Sigmoid colon (tissue), 4 donors: ENCODE measurements at regions not wholly inside any gene's neighbourhood (a gene's known extent, or its start where the extent isn't known, plus 50 kb on each side); places are given as distances from the start of the nearest gene placed in this dataset.

Experiments used
- EP300 ChIP-seq, 4 donors: sonication (generic); formaldehyde crosslinking; IDR thresholded peaks; one replicate each; pipeline ENCODE4 v1.6.1; 2017; ENCODE audit warnings: antibody characterized with exemption in 4 of 4
- POLR2A ChIP-seq, 2 donors: fragments of 450-650 bp; IDR thresholded peaks; one replicate each; pipeline ENCODE4 v1.6.1; 2016; ENCODE audit warnings: antibody characterized with exemption in 2 of 2, mild to moderate bottlenecking in 2 of 2, moderate library complexity in 2 of 2
- POLR2AphosphoS5 ChIP-seq, 4 donors: sonication (generic); formaldehyde crosslinking; IDR thresholded peaks; one replicate each; pipeline ENCODE4 v1.6.1; 2017; ENCODE audit warnings: antibody characterized with exemption in 4 of 4
- TF ChIP-seq, protein P1 (sequence below), 4 experiments: fragments of 450-650 bp in 3 of 4; fragments of 200-600 bp in 1 of 4; IDR thresholded peaks; one replicate each; pipeline ENCODE4 v1.5.1; 2016 to 2019; ENCODE audit warnings: antibody characterized with exemption in 4 of 4, mild to moderate bottlenecking in 3 of 4, moderate library complexity in 2 of 4

DNA sequence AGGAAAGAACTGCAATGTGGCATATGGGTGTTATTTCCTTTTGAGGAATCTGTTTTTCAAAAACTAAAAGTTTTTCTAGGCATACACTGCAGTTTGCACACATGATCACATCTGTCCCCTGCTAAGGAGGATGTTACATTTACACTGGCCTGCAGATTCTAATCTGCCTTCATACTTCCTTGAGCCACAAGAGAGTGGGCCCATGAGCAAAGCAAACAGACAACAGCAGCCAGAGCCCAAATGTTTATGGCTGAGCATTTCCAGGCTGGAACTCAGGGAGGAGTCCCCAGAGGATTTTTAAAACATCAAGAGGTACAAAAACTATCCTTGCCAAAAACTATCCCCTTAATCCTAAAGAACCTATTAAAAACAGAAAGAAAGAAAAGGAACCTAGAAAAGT, 117.2 kb upstream of the MTNR1B start:
- TF ChIP-seq, protein P1, sequence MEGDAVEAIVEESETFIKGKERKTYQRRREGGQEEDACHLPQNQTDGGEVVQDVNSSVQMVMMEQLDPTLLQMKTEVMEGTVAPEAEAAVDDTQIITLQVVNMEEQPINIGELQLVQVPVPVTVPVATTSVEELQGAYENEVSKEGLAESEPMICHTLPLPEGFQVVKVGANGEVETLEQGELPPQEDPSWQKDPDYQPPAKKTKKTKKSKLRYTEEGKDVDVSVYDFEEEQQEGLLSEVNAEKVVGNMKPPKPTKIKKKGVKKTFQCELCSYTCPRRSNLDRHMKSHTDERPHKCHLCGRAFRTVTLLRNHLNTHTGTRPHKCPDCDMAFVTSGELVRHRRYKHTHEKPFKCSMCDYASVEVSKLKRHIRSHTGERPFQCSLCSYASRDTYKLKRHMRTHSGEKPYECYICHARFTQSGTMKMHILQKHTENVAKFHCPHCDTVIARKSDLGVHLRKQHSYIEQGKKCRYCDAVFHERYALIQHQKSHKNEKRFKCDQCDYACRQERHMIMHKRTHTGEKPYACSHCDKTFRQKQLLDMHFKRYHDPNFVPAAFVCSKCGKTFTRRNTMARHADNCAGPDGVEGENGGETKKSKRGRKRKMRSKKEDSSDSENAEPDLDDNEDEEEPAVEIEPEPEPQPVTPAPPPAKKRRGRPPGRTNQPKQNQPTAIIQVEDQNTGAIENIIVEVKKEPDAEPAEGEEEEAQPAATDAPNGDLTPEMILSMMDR (IDR thresholded peaks at IDR 0.05) = no peak
- no peak for TF ChIP-seq POLR2AphosphoS5 (IDR thresholded peaks at IDR 0.05)
- no peak for TF ChIP-seq POLR2A (IDR thresholded peaks at IDR 0.05)
- TF ChIP-seq EP300 (IDR thresholded peaks at IDR 0.05) = no peak
